ENCODE measurements at regions not wholly inside any gene's neighbourhood (a gene's known extent, or its start where the extent isn't known, plus 50 kb on each side); places are given as distances from the start of the nearest gene placed in this dataset.

DNA sequence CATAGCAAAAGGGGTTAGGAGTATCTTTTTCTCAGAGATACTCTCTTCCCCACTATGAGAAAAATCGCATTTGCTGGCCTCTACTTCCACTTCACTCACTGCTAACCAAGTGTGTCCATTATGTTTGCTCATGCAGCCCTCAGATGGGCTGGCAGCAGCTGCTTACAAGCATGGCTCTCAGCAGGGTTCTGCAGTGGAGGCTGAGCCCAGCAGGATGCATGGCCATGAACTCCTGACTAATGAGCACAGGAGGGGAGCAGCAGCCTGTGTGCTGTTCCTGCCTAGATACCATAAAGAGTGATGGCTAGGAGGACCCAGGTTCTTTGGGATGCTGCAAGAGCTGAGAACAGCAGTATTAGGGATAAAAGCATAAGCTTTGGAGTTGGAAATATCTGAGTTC lies 316.9 kb upstream of the THSD7B start:
- Mint-ChIP-seq H3K4me3 (ENCODE audit: unreplicated experiment) (no peak overlapping the region), H3K9me3 (ENCODE audit: unreplicated experiment) (no peaks in the 10 kb centered on the region), H3K27me3 (ENCODE audit: low read depth, unreplicated experiment) (peaks cover 8% of the 10 kb centered on the region), H3K4me1 (ENCODE audit: low read depth, unreplicated experiment) (no peaks in the 10 kb centered on the region), H3K36me3 (ENCODE audit: low read depth, unreplicated experiment) (no peaks in the 10 kb centered on the region), H3K27ac (ENCODE audit: unreplicated experiment) (no peak overlapping the region)
- Histone ChIP-seq H3K9ac (ENCODE audit: low read length) (no peak overlapping the region), H3K27me3 (ENCODE audit: insufficient read depth, low read length) (no peaks in the 10 kb centered on the region), H3K4me2 (ENCODE audit: low read length) (no peak overlapping the region), H3K4me3 (ENCODE audit: insufficient read depth, low read depth, low read length) (no peak overlapping the region), H3K79me2 (ENCODE audit: insufficient read depth, low read length) (no peaks in the 10 kb centered on the region), H3K9me3 (ENCODE audit: insufficient read depth, low read depth, low read length) (no peaks in the 10 kb centered on the region), H3K36me3 (ENCODE audit: insufficient read depth, low read length) (no peaks in the 10 kb centered on the region), H3K4me1 (ENCODE audit: insufficient read depth, low read length) (no peaks in the 10 kb centered on the region), H2AFZ (ENCODE audit: low read depth, low read length) (no peak overlapping the region), H3K27ac (ENCODE audit: low read depth, low read length) (no peak overlapping the region), H4K20me1 (ENCODE audit: insufficient read depth, low read length) (no peaks in the 10 kb centered on the region)
- FAIRE-seq (no peak), DNase-seq (ENCODE audit: low read depth) (no peak)
- TF ChIP-seq EZH2 (IDR thresholded peaks at IDR 0.05; ENCODE audit: insufficient read depth, low read length) = no peak
- TF ChIP-seq, protein P1, sequence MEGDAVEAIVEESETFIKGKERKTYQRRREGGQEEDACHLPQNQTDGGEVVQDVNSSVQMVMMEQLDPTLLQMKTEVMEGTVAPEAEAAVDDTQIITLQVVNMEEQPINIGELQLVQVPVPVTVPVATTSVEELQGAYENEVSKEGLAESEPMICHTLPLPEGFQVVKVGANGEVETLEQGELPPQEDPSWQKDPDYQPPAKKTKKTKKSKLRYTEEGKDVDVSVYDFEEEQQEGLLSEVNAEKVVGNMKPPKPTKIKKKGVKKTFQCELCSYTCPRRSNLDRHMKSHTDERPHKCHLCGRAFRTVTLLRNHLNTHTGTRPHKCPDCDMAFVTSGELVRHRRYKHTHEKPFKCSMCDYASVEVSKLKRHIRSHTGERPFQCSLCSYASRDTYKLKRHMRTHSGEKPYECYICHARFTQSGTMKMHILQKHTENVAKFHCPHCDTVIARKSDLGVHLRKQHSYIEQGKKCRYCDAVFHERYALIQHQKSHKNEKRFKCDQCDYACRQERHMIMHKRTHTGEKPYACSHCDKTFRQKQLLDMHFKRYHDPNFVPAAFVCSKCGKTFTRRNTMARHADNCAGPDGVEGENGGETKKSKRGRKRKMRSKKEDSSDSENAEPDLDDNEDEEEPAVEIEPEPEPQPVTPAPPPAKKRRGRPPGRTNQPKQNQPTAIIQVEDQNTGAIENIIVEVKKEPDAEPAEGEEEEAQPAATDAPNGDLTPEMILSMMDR (IDR thresholded peaks at IDR 0.05; ENCODE audit: insufficient read depth, low read depth, low read length) = no peak

DNA sequence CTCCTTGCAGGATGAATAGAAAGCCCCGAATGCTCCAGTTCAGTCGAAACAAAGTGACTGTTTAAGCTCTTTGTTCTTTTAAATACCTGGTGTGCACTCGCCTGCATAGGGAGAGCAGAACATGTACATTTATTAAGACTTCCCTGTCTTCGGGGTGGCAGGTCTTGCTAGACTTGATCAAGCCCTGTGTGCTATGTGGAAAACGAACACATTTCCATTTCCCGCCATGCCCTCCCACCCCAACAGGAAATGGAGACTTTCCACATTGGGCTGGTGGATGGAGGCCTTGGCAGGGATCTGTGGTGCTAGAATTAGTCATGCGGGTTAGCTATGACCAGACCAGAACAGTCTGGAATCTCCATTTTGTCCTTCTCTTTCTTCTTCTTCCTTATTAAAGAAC lies 321.0 kb upstream of the THSD7B start:
- H2AFZ ChIP-seq (ENCODE audit: low read depth, low read length) = no peak overlapping the region
- peaks cover 2% of the 10 kb centered on the region for H3K27me3 Mint-ChIP-seq (ENCODE audit: low read depth, unreplicated experiment)
- H3K4me3 Mint-ChIP-seq (ENCODE audit: unreplicated experiment) = no peak overlapping the region
- no peaks in the 10 kb centered on the region for H3K79me2 ChIP-seq (ENCODE audit: insufficient read depth, low read length)
- DNase-seq (ENCODE audit: low read depth) (no peak), FAIRE-seq (no peak)
- H3K27me3 ChIP-seq (ENCODE audit: insufficient read depth, low read length) = no peaks in the 10 kb centered on the region
- H3K4me2 ChIP-seq (ENCODE audit: low read length) = no peak overlapping the region
- H3K9ac ChIP-seq (ENCODE audit: low read length) = no peak overlapping the region
- H3K27ac Mint-ChIP-seq (ENCODE audit: unreplicated experiment) = no peak overlapping the region
- no peak overlapping the region for H3K27ac ChIP-seq (ENCODE audit: low read depth, low read length)
- no peaks in the 10 kb centered on the region for H3K4me1 Mint-ChIP-seq (ENCODE audit: low read depth, unreplicated experiment)
- H3K9me3 ChIP-seq (ENCODE audit: insufficient read depth, low read depth, low read length) = no peaks in the 10 kb centered on the region
- H3K9me3 Mint-ChIP-seq (ENCODE audit: unreplicated experiment) = no peaks in the 10 kb centered on the region
- H4K20me1 ChIP-seq (ENCODE audit: insufficient read depth, low read length) = no peaks in the 10 kb centered on the region
- H3K36me3 Mint-ChIP-seq (ENCODE audit: low read depth, unreplicated experiment) = no peaks in the 10 kb centered on the region
- TF ChIP-seq EZH2 (IDR thresholded peaks at IDR 0.05; ENCODE audit: insufficient read depth, low read length) = no peak
- TF ChIP-seq, protein P1 (IDR thresholded peaks at IDR 0.05; ENCODE audit: insufficient read depth, low read depth, low read length) = no peak
- H3K4me1 ChIP-seq (ENCODE audit: insufficient read depth, low read length) = no peaks in the 10 kb centered on the region
- no peak overlapping the region for H3K4me3 ChIP-seq (ENCODE audit: insufficient read depth, low read depth, low read length)
- H3K36me3 ChIP-seq (ENCODE audit: insufficient read depth, low read length) = no peaks in the 10 kb centered on the region

GRCh38 chr2:136443661-136444060 lies 321.7 kb upstream of the THSD7B start:
- DNase-seq (ENCODE audit: low read depth) (no peak), FAIRE-seq (no peak)
- H2AFZ ChIP-seq (ENCODE audit: low read depth, low read length) = no peak overlapping the region
- H3K4me2 ChIP-seq (ENCODE audit: low read length) = no peak overlapping the region
- H3K4me3 ChIP-seq (ENCODE audit: insufficient read depth, low read depth, low read length) = no peak overlapping the region
- H4K20me1 ChIP-seq (ENCODE audit: insufficient read depth, low read length) = no peaks in the 10 kb centered on the region
- TF ChIP-seq EZH2 (IDR thresholded peaks at IDR 0.05; ENCODE audit: insufficient read depth, low read length) = no peak
- TF ChIP-seq, protein P1 (IDR thresholded peaks at IDR 0.05; ENCODE audit: insufficient read depth, low read depth, low read length) = no peak
- H3K9ac ChIP-seq (ENCODE audit: low read length) = no peak overlapping the region
- Mint-ChIP-seq H3K27me3 (ENCODE audit: low read depth, unreplicated experiment) (peaks cover 2% of the 10 kb centered on the region), H3K4me3 (ENCODE audit: unreplicated experiment) (no peak overlapping the region), H3K9me3 (ENCODE audit: unreplicated experiment) (no peaks in the 10 kb centered on the region), H3K4me1 (ENCODE audit: low read depth, unreplicated experiment) (no peaks in the 10 kb centered on the region), H3K27ac (ENCODE audit: unreplicated experiment) (no peak overlapping the region), H3K36me3 (ENCODE audit: low read depth, unreplicated experiment) (no peaks in the 10 kb centered on the region)
- H3K9me3 ChIP-seq (ENCODE audit: insufficient read depth, low read depth, low read length) = no peaks in the 10 kb centered on the region
- no peaks in the 10 kb centered on the region for H3K27me3 ChIP-seq (ENCODE audit: insufficient read depth, low read length)
- H3K36me3 ChIP-seq (ENCODE audit: insufficient read depth, low read length) = no peaks in the 10 kb centered on the region
- H3K4me1 ChIP-seq (ENCODE audit: insufficient read depth, low read length) = no peaks in the 10 kb centered on the region
- no peaks in the 10 kb centered on the region for H3K79me2 ChIP-seq (ENCODE audit: insufficient read depth, low read length)
- no peak overlapping the region for H3K27ac ChIP-seq (ENCODE audit: low read depth, low read length)
